Endometrial microvascular endothelial cells (primary cell): ENCODE measurements at regions not wholly inside any gene's neighbourhood (a gene's known extent, or its start where the extent isn't known, plus 50 kb on each side); places are given as distances from the start of the nearest gene placed in this dataset.

Source experiments
- in situ Hi-C: cut with HindIII; loops from 2 replicates; pipeline ENCODE4 v1.10.0; 2017; ENCODE audit warnings: low sequenced_read_pairs, low pct_unique_long_range_greater_than_20kb; ENCODE audit errors: inconsistent ontology term

DNA sequence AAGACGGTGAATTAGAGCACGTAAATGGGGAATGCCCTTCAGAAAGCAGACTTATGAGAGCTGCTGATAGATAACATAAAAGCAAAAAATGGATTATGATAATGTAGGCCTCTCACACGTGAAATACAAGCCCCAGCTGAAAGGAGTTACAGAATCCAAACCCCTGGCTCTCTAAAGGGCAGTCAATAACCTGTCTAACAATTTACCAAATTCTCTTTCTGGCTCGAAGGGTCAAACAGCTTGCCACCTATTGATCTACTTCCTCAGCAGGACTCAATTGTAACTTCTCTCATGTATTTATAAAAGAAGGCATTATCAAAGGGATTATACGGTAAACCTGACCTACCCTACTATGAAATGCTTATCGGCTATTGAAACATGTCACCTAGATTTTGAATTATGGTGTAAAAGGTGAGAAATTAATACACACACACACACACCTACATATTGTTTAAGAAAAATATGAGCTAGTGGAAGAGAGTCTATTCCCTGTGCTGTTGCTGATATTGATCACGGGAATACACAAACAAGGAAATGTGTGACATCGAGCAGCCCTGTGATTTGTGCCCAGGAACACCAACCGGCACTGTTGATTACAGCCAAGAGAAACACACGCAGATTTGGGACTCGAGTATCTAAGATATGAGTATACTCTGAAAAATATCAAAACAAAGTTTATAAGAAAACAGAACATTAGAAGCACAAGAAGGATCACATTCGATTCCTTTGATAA lies 135.6 kb upstream of the NEBL start:
- in situ Hi-C loops, result no loop called here

GRCh38 chr10:21031232-21031795 lies 134.2 kb upstream of the NEBL start:
- in situ Hi-C loops, result no loop called here

DNA sequence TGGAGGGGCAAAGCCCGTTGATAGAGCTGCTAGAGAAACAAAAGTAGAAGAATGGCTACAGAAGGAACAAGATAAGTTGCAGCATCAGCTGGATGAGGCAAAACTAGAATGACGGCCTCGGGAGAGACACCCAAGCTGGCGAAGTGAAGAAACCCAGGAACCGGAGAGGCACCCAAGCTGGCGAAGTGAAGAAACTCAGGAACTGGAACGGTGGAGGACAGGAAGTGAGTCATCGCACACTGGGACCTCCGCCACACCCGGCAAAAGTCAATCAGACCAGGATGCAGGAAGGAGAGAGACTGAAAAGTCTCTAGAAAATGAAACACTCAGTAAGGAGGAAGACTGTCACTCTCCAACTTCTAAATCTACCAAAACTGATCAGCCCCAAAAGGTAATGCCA lies 133.0 kb upstream of the NEBL start:
- in situ Hi-C loops, result no loop called here

DNA sequence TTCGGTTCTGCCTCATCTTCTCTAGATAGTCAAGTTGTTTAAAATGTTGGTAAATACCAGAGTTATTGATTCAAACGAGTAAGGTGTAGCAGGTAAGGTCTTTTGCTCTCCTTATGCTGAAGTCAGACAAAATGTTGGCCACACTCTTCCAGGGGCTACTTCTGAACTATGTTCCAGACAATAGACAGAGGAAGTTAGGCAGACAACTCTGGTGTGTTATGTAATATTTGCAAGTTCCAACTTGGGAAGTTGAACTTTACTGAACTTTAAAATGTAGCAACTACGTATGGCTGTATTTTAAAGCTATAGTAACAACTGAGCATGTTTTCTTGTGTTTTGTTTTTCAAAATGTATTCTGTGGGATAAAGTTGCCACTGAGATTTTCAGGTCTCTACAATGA lies 125.7 kb upstream of the NEBL start:
- in situ Hi-C loops, result no loop called here

- in situ Hi-C loops, result no loop called here
Observed at GRCh38 chr10:21021843-21022594, 124.9 kb upstream of the NEBL start.

GRCh38 chr10:21021231-21021630 lies 124.1 kb upstream of the NEBL start:
- in situ Hi-C loops, result no loop called here

DNA sequence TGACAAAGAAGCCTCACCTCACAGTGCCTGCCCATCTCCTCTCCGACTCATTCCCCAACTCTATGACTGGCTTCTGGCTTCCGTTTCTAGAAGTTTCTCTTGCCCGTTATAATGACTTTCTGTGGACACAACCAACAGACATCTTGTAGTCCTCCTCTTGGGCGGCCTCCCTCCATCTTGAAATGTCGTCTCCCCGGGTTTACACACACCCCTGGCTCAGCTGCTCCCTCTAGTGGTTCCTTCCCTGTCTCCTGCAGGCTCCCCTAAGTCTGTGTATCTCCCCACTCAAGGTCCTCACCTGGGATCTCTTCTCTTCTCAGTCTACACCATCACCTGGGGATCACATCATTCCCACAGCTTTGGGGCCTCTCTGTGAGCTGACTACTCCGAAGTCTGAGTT lies 123.4 kb upstream of the NEBL start:
- in situ Hi-C loops, result no loop called here

DNA sequence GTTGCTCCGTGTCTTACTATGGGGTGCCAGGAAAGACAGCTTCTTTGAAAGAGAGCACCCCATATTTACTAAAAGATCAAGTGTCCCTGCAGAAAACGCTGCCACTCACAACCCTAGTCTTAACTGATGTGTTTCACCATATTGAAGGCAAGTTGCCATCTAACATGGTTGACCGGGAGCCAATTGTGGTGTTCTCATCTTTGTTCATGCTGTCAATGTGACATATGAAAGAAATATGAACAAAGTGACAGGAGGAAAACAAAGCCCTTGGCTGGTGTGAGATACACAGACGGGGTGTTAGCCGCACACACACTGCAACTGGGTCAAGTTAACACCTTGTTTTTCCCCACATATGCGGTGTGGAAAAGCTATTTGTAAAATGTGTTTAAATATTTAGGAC lies 122.3 kb upstream of the NEBL start:
- in situ Hi-C loops, result no loop called here

GRCh38 chr10:21015851-21016250 lies 118.7 kb upstream of the NEBL start:
- in situ Hi-C loops, result no loop called here

GRCh38 chr10:21014141-21014540 lies 117.0 kb upstream of the NEBL start:
- in situ Hi-C loops, result no loop called here

DNA sequence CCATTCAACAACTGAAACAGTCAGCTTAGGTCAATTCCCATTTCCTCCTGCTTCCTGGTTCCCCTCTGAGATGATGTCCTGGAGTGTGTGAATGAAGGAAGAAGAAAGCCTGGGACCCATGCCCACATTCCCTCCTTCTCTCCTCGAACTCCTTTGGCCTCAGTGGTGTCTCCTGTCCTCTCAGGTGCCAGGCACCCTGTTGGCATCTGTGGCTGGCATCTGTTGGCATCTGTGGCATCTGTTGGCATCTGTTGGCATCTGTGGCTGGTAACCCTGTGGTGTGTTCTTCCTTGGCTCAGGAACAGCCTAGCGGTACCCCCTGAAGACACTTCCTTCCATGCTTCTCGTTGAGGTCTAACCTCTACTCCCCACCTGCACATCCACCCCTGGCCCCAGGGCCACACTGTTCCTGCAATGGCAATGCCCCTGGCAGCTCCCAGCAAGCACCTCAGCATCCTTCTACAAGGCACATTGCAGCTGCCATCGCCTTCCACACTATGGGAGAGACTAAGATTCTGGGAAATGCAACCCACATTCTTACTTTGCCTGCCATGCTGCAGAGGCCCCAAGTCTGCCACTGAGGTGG lies 114.4 kb upstream of the NEBL start:
- in situ Hi-C loops, result no loop called here

DNA sequence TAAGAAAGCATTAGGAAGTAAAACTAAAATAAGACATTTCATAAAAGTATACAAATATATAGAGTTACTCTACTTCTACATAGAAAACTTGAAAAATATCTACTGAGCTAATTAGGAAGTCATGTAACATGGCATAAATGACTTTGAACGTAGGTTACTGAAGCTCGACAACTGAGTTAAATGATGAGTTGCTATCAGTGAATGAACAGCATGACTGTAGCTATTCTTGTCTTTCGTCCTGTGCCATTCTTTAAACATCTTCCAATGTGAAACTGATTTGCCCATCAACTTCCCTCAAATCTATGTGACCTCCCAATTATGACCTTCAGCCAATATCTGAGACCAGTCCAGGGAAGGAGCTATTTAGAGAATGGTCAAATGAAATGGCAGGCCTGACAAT lies 113.5 kb upstream of the NEBL start:
- in situ Hi-C loops, result no loop called here

DNA sequence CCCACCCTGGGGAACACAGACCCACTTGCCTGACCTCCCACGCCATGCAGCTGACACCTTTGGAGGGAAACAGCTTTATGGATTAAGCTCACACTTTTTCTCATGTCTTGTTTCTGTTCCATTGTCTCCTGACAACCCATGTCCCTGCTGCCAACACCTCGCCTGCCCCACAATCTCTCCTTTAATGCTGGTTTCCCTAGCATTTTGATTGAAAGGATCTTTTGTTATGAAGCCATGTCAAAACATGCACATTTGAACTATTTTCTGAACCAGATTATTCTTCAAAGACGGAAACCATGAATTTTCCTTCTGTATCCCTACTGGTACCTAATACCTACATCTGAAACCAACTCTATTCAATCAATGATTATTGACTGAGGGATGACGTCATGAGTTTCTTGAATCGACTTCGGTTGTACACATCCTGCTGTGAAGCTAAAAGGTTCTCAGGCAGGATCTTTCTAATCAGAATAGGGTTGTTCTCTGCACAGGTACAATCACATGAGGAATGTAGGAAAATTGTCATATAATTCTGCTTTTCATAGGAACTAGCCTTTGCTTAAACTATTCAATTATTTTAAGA lies 106.2 kb upstream of the NEBL start:
- in situ Hi-C loops, result no loop called here

DNA sequence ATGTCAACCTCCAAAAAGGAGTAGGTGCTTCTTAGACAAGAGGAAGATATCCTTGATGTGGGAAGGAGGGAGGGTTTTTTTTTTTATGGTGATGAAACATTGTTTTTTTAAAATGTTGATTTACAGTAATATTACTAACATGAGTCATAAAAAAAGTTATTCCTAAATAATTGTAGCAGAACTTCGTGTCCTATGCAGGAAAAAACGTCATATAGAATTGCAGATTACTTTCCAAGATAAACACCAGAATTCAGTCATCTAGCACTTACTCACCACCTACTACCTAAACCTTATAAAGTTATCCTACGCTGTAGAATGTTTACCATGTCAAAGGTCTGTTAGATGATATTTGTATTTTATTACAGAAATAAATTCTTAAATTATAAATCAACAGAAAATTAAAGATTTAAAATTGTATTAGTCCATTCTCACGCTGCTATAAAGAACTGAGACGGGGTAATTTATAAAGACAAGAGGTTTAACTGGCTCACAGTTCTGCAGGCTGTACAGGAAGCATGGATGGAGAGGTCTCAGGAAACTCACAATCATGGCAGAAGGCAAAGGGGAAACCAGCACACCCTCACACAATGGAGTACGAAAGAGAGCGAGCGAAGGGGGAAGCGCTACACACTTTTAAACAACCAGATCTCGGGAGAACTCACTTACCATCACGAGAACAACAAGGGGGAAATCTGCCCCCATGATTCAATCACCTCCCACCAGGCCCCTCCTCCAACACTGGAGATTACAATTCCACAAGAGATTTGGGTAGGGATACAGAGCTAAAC lies 105.2 kb upstream of the NEBL start:
- in situ Hi-C loops, result no loop called here

GRCh38 chr10:20999699-21000098 lies 102.6 kb upstream of the NEBL start:
- in situ Hi-C loops, result no loop called here

GRCh38 chr10:20998036-20998435 lies 100.9 kb upstream of the NEBL start:
- in situ Hi-C loops, result no loop called here

DNA sequence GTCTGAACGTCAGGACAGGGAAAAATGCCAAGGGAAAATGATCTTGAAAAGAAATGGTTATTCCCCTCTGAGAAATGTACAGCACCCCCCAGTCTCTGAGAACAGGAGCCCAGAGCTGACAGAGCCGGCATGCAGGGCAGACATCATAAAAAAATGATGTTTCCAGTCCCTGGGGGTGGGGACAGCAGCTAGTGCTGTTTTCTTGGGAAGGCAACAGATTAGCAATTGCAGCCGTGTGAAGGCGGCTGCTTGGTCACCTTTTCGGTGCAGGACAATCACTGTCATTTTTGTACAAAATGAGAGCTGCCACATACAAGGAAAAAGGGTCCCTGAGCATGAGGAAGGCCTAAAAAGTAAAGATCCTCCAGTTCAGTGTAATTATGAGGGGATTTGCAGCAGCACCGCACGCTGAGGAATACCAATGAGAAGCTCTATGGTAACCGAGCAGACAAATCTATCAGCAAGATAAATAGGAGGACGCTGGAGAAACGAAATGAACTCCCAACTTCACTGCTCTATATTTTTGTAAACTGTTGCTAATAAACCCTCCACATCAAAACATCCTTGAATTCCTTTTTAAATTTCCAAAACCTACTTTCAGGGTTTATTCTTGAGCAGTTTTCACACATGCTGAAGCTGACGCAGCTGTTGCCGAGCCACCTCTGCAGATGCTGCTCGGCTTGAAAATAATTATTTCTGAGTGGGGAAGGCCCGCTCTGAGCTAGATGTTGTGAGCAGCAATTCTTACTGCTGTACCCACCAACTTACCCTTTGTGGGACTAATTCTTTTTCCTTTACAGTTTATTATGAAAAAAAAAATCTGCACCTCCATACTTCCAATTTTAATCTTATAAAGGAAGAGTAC lies 98.2 kb upstream of the NEBL start:
- in situ Hi-C loops, result no loop called here
